LNCAP (cell line): ENCODE measurements at regions not wholly inside any gene's neighbourhood (a gene's known extent, or its start where the extent isn't known, plus 50 kb on each side); places are given as distances from the start of the nearest gene placed in this dataset.

Experiments used
- CTCF ChIP-seq: fragments of 450-650 bp; IDR thresholded peaks from 2 replicates; pipeline ENCODE4 v1.5.1; 2017; ENCODE audit warnings: mild to moderate bottlenecking

- no peak for TF ChIP-seq CTCF
These were observed 302.0 kb downstream of the RAB28 start for GRCh38 chr4:13182133-13182532.

GRCh38 chr4:13181681-13182080 lies 302.5 kb downstream of the RAB28 start:
- TF ChIP-seq CTCF: no peak

GRCh38 chr4:13180701-13181100 lies 303.4 kb downstream of the RAB28 start:
- TF ChIP-seq CTCF: no peak

- no peak for TF ChIP-seq CTCF
These were observed 305.5 kb downstream of the RAB28 start for GRCh38 chr4:13178621-13179020.

GRCh38 chr4:13176741-13177142 lies 307.4 kb downstream of the RAB28 start:
- TF ChIP-seq CTCF: no peak

GRCh38 chr4:13174926-13175325 lies 309.2 kb downstream of the RAB28 start:
- TF ChIP-seq CTCF: no peak

GRCh38 chr4:13174001-13174400 lies 310.1 kb downstream of the RAB28 start:
- TF ChIP-seq CTCF: no peak

- TF ChIP-seq CTCF: no peak
These were observed 312.7 kb downstream of the RAB28 start for GRCh38 chr4:13171292-13172057.
